Ovary (tissue), 7 donors: ENCODE measurements at regions not wholly inside any gene's neighbourhood (a gene's known extent, or its start where the extent isn't known, plus 50 kb on each side); places are given as distances from the start of the nearest gene placed in this dataset.
A peak's percentile ranks its signal among the peaks of the same experiment; 100 is the strongest.
"Not testable (repeated sequence)": the region's sequence is repeated elsewhere in the genome, so short reads cannot be mapped to it uniquely, and the experiment has no call there.

Experiments
- DNase-seq, 5 donors: peaks; one replicate each; pipeline ENCODE4 v3.0.0-alpha.2; 2019 to 2020
- H3K27ac ChIP-seq, 2 donors: fragments of 200-600 bp; one replicate each; pipeline versions ENCODE4 v1.5.1 to v1.8.0; 2019 to 2022
- H3K27me3 ChIP-seq: fragments of 200-600 bp; one replicate; pipeline ENCODE4 v1.8.0; 2022
- H3K36me3 ChIP-seq: fragments of 200-600 bp; sonication (generic); one replicate; pipeline ENCODE4 v1.5.1; 2019
- H3K4me1 ChIP-seq: one replicate; pipeline ENCODE4 v1.8.1; 2013; ENCODE audit warnings: mild to moderate bottlenecking, moderate library complexity; ENCODE audit not compliant: insufficient read depth
- H3K4me3 ChIP-seq: fragments of 200-600 bp; sonication (generic); one replicate; pipeline ENCODE4 v1.5.1; 2017
- H3K9me3 ChIP-seq, 2 donors: fragments of 200-600 bp in 1 of 2; sonication (generic) in 1 of 2; one replicate each; pipeline versions ENCODE4 v1.5.1 to v1.8.1; 2013 to 2019; ENCODE audit warnings: mild to moderate bottlenecking in 1 of 2, moderate library complexity in 1 of 2
- CTCF ChIP-seq, 3 donors: fragments of 450-650 bp in 2 of 3; fragments of 200-600 bp in 1 of 3; IDR thresholded peaks; one replicate each; pipeline versions ENCODE4 v1.5.1 to v1.8.0; 2016 to 2022; ENCODE audit warnings: antibody characterized with exemption in 3 of 3, mild to moderate bottlenecking in 1 of 3
- EP300 ChIP-seq: sonication (generic); formaldehyde crosslinking; IDR thresholded peaks from one replicate; pipeline ENCODE4 v1.6.1; 2017; ENCODE audit warnings: antibody characterized with exemption
- POLR2A ChIP-seq: fragments of 450-650 bp; IDR thresholded peaks from one replicate; pipeline ENCODE4 v1.6.1; 2017; ENCODE audit warnings: antibody characterized with exemption, mild to moderate bottlenecking, moderate library complexity
- WGBS, 3 donors: extraction: QIAGEN DNeasy Blood & Tissue Kit in 1 of 3; methylation state at CpG; one replicate each; pipeline versions ENCODE4 v1.1.5 to v1.1.7; 2013 to 2017; 5-methylcytosine and 5-hydroxymethylcytosine counted together
- intact Hi-C, 4 donors: fragments of 100-400 bp; cut with DNase I; formaldehyde crosslinking; loops; one replicate each; pipeline versions ENCODE4 v1.11.0 to v1.15.1; 2022 to 2023
- donor health status: DM: no; HTN: no; CAD: no; lungs with moderate emphysema.
- donor health status: DM: no; HTN: no; CAD: no.
- donor health status: Bipolar disorder and iron deficiency.
- donor health status: DM: no; HTN: no; CAD: no.
- donor health status: DM: yes; HTN: yes; CAD: no.

- peaks cover 10% of the 10 kb centered on the region for H3K4me1 ChIP-seq
- 85 to 91% (median 86%) methylated on average over 8 of the region's 8 CpGs for WGBS, 3 donors
- H3K4me3 ChIP-seq: no peak overlapping the region
- no peaks in the 10 kb centered on the region for H3K27me3 ChIP-seq
- intact Hi-C loops: loop anchor here in 1 of 4 donors (5.0 kb wide), 1 partner anchor 316 kb away; no protein-coding TSS in a partner anchor
- no peak for DNase-seq
- no peaks in the 10 kb centered on the region for H3K36me3 ChIP-seq
- no peaks in the 10 kb centered on the region for H3K9me3 ChIP-seq
- no peak overlapping the region for H3K27ac ChIP-seq
- TF ChIP-seq CTCF (IDR thresholded peaks at IDR 0.05) (no peak), POLR2A (no peak), EP300 (no peak)
These were observed 82.7 kb downstream of the ZFP36L2 start for GRCh38 chr2:43143756-43144155.

GRCh38 chr2:43142921-43143438, 83.4 kb downstream of the ZFP36L2 start:
- Histone ChIP-seq H3K4me3 (no peak overlapping the region), H3K9me3 (no peaks in the 10 kb centered on the region), H3K27me3 (no peaks in the 10 kb centered on the region), H3K36me3 (no peaks in the 10 kb centered on the region), H3K27ac (no peak overlapping the region), H3K4me1 (peaks cover 10% of the 10 kb centered on the region)
- WGBS, 3 donors: 97% methylated on average over 7 of the region's 7 CpGs
- intact Hi-C loops: loop anchor here in 1 of 4 donors (5.0 kb wide), 1 partner anchor 316 kb away; no protein-coding TSS in a partner anchor
- DNase-seq: no peak
- no peak for TF ChIP-seq POLR2A
- TF ChIP-seq CTCF (IDR thresholded peaks at IDR 0.05): no peak
- TF ChIP-seq EP300: no peak

GRCh38 chr2:43141636-43142151, 84.7 kb downstream of the ZFP36L2 start:
- H3K4me3 ChIP-seq, H3K36me3 ChIP-seq, H3K4me1 ChIP-seq, H3K27me3 ChIP-seq, H3K27ac ChIP-seq, H3K9me3 ChIP-seq: not testable (repeated sequence)
- intact Hi-C loops: loop anchor here in 1 of 4 donors (5.0 kb wide), 1 partner anchor 314 kb away; no protein-coding TSS in a partner anchor
- 94 to 97% (median 95%) methylated on average over 7 of the region's 7 CpGs for WGBS, 3 donors
- peak in 1 of 5 donors; percentile 31 for DNase-seq

- Histone ChIP-seq H3K27ac (peak overlapping the region in 1 of 2 donors; percentile 47), H3K4me3 (no peak overlapping the region), H3K9me3 (no peaks in the 10 kb centered on the region), H3K4me1 (peaks cover 10% of the 10 kb centered on the region), H3K27me3 (no peaks in the 10 kb centered on the region), H3K36me3 (no peaks in the 10 kb centered on the region)
- peak; percentile 65 to 82 (median 79) for DNase-seq
- TF ChIP-seq EP300: no peak
- TF ChIP-seq POLR2A: no peak
- no peak for TF ChIP-seq CTCF (IDR thresholded peaks at IDR 0.05)
- intact Hi-C loops: loop anchor here in 1 of 4 donors (5.0 kb wide), 1 partner anchor 313 kb away; no protein-coding TSS in a partner anchor
- 7 to 18% (median 10%) methylated on average over 11 of the region's 11 CpGs for WGBS, 3 donors
These were observed 86.3 kb downstream of the ZFP36L2 start for GRCh38 chr2:43139996-43140621.

GRCh38 chr2:43139501-43139900, 86.9 kb downstream of the ZFP36L2 start:
- WGBS, 3 donors: 87 to 97% (median 92%) methylated on average over 4 of the region's 4 CpGs
- Histone ChIP-seq H3K4me1 (peaks cover 10% of the 10 kb centered on the region), H3K4me3 (no peak overlapping the region), H3K9me3 (no peaks in the 10 kb centered on the region), H3K27me3 (no peaks in the 10 kb centered on the region), H3K27ac (peak overlapping the region in 1 of 2 donors; percentile 47), H3K36me3 (no peaks in the 10 kb centered on the region)
- no peak for TF ChIP-seq CTCF (IDR thresholded peaks at IDR 0.05)
- intact Hi-C loops: no loop called here
- peak in 2 of 5 donors; percentile 38 to 49 for DNase-seq
